Tibial nerve (tissue), 4 donors: ENCODE measurements at regions not wholly inside any gene's neighbourhood (a gene's known extent, or its start where the extent isn't known, plus 50 kb on each side); places are given as distances from the start of the nearest gene placed in this dataset.

Experiments
- CTCF ChIP-seq, 5 experiments: fragments of 200-600 bp in 3 of 5; fragments of 450-650 bp in 2 of 5; sonication (generic) in 3 of 5; IDR thresholded peaks; one replicate each; pipeline ENCODE4 v1.5.1; 2016 to 2019; ENCODE audit warnings: antibody characterized with exemption in 5 of 5, mild to moderate bottlenecking in 3 of 5, moderate library complexity in 2 of 5
- EP300 ChIP-seq, 2 donors: sonication (generic); formaldehyde crosslinking; IDR thresholded peaks; one replicate each; pipeline ENCODE4 v1.6.1; 2017; ENCODE audit warnings: antibody characterized with exemption in 2 of 2, mild to moderate bottlenecking in 1 of 2
- POLR2A ChIP-seq, 2 donors: fragments of 450-650 bp; IDR thresholded peaks; one replicate each; pipeline ENCODE4 v1.6.1; 2017; ENCODE audit warnings: antibody characterized with exemption in 2 of 2, mild to moderate bottlenecking in 2 of 2, moderate library complexity in 2 of 2

- TF ChIP-seq CTCF (IDR thresholded peaks at IDR 0.05) = no peak
- TF ChIP-seq POLR2A (IDR thresholded peaks at IDR 0.05) = no peak
- TF ChIP-seq EP300 (IDR thresholded peaks at IDR 0.05) = no peak
Observed at GRCh38 chr14:105853907-105854599, 327.7 kb downstream of the TMEM121 start.
